Activated CD4-positive, alpha-beta T cell treated with anti-CD3 and anti-CD28 coated beads, Interleukin-2, amount 50 U/mL, for 4 hours (primary cell): ENCODE measurements at regions not wholly inside any gene's neighbourhood (a gene's known extent, or its start where the extent isn't known, plus 50 kb on each side); places are given as distances from the start of the nearest gene placed in this dataset.

ENCODE experiments used
- DNase-seq, 2 experiments: peaks; one replicate each; pipeline ENCODE4 v3.0.0-alpha.2; 2020

DNA sequence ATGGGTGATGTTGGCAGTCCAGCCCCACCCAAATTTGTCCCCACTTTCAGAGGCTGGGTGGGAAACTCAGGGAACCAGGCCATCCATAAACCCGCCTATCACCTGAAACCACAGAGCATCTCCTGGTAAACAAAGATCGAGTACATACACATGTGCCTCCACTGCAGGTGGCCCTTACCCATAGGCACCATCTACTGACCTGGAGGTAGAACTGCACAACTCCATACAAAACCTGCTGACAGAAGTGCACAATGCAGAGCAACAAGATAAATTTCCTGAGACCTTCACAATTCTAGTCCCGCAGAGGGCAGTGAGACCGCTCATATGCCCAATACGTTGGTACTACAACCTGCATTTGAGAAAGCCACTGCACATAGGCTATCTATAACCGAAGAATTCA lies 856.3 kb downstream of the SUCLG1 start:
- no peak for DNase-seq

DNA sequence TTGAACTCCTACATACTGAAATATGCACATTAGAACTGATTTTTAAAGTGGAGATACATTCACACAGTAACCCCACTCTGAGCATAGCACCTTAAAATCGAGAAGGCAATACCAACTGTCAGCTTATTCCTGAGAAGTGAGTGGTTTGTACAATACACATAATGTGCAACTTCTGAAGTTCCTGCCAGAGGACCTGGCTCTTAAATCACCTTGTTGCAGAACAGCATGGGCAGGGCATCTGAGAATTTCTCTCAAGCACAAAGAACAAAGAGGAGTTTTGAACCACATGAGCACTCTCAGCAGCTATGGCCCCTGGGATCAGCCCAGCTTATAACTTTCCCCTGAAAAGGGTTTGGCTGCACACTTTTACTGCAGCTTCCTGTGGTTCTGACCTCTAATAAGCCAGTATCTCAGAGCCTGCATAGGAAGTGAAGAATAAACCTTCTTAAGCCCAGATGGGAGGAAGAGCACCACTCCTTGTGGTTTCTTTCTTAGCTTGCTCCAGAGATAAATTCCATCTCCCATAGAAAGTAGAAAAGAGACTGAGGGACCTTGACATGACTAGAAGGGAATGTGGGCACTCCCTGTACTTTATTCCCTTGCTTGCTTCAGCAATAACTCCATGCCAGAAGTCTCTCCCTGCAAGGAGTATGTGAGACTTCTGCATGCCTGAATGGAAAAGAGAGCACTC lies 862.3 kb downstream of the SUCLG1 start:
- DNase-seq: no peak

DNA sequence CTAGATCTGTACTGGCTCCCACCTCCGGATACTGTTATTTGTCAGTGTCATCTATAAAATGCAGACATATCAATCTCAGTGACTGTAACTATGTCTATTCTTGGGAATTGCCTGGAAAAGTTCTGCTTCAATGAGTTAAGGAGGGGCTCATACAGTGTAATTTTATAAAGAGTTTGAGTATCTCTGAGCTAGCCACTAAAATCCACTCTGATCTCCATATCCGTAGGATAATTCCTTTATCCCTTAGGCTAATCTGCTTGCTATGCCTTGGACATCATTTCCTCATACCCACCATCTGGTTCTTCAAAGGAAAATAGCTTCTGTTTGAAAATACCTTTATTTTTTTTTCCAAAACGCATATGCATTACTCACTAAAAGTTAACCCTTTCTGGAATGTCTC lies 863.2 kb downstream of the SUCLG1 start:
- no peak for DNase-seq

DNA sequence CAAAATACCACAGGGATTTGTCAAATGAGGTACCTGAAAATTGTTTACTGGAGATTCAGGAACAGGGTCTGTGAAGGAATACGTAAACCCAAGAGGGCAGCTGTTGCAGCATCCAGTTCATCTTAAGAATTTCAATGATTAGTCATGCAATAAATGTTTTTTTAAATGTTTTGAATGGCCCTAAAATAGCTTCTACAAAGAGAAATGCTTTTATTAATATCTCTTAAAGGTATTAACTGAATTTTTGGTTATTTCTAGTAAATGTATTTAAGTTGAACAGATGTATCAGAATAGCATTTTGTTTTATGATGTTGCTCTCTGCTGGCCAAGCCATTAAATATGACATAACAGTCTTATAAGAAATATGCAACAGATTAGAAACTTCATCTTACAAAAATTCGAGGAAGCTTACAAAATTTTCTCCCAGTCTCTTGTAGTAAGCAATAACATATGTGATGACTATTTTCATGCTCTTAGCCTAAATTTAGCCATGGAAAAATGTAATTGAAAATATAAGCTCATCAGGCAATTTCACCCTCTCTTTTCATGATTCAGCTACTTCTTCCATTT lies 863.9 kb downstream of the SUCLG1 start:
- no peak for DNase-seq

DNA sequence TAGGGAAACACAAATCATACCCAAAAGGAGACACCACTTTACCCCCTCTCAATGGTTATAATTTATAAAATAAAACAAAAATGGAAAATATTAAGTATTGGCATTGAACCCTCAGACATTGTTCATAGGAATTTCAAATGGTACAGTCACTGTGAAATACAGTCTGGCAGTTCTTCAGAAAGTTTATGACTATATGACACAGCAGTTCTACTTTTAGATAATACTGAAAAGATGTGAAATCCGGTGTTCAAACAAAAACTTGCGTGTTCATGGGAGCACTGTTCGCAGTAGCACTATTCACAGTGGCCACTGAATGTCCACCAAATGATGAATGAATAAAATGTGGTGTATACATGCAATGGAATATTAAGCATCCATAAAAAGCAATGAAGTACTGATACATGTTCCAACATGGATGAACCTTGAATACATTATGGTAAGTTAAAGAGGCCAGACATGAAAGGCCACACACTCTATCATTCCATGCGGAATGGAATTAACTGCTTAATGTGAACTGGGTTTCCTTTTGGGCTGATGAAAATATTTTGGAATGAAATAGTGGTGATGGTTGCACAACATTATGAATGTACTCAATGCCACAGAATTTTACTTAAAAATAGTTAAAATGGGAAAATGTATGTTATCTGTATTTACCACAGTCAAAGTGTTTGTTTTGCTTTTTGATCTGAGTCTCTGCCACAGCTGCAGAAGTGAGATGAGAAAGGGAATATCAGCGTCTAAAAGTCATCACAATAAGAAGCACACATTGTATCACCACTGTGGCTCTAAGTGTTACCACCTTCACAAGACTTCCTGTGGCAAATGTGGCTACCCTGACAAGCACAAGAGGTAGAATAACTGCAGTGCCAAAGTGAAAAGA lies 864.6 kb downstream of the SUCLG1 start:
- DNase-seq: no peak

DNA sequence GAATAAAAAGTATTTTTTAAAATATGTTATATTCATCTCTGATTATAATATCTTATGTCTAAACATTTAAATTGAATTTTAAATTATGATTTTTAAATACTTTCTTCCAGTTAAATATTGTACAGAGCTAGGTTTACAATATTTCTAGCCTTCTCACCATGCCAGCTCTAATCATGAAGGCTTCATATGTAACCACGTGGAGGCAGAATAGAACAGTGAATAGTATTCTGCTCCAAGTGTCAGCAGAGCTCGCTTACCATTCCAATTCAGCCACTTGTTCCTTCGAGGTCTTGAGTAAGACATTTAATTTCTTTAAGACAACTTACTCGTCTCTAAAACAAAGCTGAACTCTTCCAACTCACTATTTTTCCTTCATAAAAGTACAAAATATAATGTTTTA lies 871.8 kb downstream of the SUCLG1 start:
- no peak for DNase-seq

DNA sequence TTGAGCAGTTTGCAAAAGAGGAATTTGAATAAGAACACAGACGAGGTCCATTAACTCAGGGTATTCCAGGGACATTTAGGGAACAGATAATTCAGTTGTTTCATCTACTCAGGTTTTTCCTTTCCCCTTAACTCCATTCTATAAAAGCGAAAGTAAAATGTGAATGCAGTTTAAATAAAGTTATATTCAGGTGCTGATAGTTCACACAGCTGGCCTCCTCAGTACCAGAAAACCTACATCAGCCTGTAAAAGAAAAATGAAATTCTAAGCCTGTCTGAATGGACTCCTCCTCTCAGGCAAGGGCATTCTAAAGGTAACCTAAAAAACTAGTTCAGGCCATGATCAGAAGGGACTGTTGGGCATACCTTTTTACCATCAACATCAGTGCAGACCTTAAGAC lies 873.8 kb downstream of the SUCLG1 start:
- no peak for DNase-seq

DNA sequence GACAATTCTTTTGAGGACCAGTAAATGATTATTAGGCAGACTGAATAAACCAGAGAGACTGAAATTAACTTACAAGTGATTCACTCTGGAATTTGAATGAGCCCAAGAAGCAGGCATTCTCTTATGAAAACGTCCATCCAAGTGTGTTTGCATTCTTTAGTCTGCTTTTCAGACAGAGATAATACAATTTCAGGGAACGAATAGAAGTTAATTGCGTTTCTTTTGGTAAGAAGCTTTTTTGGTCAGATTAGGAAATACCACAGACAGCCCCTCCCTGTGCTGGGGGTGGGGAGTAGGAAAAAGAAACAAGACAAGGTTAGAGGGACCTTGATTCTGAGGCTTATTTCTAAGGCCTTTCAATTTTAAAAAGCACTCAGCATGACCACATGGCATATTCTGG lies 874.4 kb downstream of the SUCLG1 start:
- DNase-seq: no peak

DNA sequence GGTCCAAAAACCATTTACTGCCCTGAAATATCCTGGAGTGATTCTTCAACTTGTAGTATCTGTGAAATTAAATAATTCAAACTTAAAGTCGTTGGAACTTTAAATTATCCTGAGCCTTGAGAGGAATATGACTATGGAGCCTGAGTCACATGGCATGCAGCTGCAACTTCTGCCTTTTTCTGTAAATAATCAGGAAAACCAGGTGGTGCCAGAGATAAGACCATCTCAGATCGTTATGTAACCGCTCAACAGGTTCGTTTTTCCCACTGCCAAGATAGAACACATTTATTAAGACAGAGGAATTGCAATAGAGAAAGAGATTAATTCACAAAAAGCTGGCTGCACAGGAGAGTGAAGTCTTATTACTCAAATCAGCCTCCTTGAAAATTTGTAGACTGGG lies 876.5 kb downstream of the SUCLG1 start:
- no peak for DNase-seq

DNA sequence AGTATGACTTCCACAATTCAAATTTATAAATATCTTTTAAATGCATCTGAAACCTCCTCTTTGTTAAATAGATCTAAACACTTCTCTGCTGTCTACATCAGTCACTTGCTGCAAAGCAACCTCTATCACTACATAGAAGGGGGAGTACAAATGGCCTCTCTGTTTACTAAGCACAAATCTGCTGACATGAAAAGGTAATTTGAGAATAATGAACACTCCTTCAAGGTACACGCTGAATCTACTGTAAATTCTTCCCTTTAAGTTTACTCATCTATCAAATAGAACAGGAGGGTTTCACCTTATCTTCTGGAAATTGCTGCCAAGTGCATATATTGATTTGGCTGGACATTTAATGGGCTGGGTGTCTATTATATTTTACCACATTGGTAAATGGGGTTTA lies 879.6 kb downstream of the SUCLG1 start:
- no peak for DNase-seq

DNA sequence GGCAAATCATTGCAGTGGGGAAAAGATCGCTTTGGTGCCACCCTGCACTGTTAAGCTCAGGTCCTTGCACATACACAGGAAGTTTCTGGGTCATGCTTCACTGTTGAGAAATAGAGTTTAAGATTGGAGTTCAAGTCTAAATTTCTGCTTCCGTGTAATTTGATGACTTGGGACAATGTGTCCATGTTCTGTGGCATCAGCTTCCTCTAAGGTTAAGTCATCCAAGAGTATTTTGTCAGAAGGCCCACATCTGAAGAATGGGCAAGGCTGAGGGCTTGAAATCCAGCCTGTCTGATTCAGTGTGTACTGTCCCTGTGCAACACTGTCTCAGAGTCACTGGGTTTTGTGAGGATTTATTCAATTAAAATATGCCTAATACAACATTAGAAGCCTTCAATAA lies 880.7 kb downstream of the SUCLG1 start:
- DNase-seq: no peak

DNA sequence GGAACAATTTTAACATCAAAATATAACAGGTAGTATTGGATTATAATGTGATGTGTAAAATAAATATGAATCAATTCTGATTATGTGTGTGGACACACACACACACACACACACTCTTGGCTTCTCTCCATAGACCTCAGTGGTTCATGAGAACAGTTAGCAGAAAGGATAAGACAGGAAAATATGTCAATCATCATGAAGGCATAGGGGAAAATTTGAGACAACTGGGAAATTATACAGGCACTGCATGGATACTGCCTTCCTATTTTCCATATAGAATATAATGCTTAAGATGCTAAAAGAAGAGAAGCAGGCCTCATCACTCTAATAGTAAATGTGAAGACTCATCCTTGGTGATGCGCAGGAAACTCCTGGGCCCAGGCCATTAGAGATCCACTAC lies 884.5 kb downstream of the SUCLG1 start:
- DNase-seq: no peak

DNA sequence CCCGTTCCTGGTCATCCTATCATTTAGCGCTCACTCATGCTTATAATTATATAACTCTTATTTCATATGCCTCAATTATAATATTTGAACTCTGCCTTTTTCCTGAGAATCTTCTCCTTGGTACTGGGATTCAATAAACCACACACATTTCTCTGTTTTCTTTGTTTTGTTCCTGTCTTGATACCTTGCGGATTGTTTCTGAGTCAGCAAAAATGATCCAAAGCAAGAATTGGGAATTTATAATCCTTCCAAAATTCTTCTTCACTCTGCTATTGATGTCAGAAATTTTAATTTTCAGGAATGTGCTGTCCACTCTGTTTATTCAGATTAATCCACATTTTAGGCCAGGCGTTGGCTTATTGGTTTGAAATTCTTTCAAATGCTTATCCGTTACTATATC lies 886.0 kb downstream of the SUCLG1 start:
- DNase-seq: no peak

DNA sequence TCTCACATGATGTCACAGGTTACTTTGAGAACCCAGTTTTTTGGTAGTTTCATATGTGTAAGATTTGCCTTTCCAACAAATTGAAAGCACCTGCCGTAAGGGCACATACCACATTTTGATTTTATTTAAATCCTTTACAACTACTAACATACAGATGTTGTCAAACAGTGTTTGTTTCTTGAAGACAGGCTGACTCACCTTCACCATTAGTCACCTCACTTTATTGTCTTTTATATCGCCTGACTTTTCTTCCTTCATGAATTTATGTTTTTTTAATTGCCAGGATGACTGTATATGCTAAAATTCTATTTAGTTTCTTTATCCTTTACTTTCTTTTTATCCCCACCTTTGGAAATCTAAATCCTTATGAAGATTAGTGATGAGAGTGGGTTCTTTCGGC lies 886.7 kb downstream of the SUCLG1 start:
- no peak for DNase-seq

DNA sequence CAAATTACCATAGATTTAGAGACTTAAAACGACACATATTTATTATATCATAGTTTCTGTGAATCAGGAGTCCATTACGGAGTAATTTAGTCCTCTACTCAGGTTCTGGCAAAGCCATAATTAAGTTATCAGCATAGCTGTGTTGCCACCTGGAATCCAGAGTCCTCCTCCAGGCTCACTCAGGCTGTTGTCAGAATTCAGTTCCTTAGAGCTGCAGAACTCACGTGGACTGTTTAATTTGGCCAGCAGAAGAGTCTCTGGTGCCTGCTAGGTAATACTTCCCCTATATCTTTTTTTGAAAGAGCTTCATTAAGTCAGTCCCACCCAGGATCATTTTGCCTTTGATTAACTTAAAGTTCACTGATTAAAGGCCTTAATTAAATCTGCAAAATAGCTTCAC lies 891.5 kb downstream of the SUCLG1 start:
- no peak for DNase-seq

DNA sequence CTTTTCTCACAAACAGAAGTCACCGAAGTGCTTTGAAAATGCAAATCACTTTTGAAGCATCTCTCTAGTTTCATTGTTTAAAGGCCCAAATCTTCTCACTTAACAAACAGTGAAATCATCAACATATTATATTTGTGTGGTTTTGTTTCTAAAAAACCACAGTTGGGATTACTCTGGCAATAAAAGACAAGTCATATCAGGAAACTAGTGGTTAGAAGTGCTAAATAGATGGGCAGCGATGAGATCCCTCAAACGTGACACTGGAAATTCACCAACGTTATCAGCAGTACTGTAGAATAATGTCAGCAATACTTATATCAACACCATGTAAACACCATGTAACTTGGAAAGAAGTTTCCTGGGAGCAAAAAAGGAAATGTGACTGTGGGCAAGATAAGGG lies 893.5 kb downstream of the SUCLG1 start:
- DNase-seq: no peak

DNA sequence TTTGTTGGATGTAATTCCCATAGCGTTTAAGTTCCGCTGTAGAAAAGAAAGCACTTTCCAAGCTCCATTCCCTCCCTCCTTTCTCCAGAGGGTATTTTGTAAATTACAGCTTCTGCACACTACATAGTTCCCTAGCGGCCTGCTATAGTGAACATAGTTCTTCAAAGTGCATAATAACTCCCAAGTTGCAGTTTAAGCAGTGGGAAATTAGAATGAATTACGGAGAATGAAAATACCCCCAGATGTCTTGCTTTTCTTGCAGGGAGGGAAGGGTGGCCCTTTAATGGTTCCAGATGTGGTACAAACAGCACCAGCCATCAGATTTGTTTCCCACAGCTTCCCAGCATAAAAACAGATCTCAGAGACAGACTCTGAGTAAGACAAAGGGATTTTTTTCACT lies 893.9 kb downstream of the SUCLG1 start:
- no peak for DNase-seq

DNA sequence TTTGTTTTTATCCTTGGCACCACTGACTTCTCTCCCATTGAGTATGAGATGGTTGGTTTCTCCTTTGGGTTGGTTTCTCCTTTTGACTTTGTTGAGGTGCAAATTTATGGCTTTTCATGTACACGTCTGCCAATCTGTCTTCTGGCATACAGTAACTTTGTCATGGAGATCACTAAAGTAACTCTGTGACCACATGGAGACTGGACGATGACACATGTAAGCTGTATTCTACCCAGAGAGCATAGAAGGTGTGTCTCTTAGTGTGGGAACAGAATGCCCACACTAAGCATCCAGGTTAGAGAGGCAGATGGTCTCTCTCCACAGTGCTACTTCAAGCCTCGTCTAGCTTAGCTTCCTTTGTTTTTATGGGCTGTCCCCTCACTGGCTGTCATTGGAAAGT lies 897.5 kb downstream of the SUCLG1 start:
- DNase-seq: no peak

DNA sequence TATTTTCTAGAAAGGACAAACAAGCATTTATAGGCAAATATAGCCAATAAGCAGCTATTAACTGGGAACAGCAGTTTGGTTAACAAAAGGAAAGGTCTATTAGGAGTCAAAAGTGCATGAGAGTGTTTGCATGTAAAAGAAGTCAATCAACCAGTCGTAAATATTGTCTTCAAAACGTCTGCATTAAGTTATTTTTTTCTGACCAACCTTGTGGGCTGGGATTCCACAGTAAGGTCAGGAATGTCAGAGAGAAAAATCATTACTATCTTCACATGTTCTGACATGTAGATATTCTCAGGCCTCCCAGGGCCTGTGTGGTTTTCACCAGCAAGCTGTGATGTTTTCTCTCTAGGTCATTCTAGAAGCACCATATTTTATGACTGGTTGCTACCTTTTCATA lies 922.5 kb downstream of the SUCLG1 start:
- DNase-seq: no peak

DNA sequence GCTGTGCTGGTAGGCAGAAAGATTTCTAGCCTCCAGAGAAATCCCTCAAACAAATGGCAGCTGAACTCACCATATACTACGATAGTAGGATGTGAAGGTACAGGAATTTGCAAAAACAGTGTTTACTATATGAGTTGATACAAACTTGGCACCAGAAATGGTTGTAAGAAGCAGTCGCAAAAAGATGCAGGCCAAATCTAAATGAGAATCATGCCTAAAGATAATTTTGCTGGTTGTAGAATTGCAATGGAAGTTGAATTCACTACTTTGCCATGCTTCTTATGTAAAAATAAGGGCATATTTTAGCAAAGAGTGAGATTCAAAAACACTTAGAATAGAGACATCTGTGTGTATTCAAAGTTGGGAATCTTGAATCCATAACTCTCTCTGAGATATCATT lies 924.7 kb downstream of the SUCLG1 start:
- no peak for DNase-seq

DNA sequence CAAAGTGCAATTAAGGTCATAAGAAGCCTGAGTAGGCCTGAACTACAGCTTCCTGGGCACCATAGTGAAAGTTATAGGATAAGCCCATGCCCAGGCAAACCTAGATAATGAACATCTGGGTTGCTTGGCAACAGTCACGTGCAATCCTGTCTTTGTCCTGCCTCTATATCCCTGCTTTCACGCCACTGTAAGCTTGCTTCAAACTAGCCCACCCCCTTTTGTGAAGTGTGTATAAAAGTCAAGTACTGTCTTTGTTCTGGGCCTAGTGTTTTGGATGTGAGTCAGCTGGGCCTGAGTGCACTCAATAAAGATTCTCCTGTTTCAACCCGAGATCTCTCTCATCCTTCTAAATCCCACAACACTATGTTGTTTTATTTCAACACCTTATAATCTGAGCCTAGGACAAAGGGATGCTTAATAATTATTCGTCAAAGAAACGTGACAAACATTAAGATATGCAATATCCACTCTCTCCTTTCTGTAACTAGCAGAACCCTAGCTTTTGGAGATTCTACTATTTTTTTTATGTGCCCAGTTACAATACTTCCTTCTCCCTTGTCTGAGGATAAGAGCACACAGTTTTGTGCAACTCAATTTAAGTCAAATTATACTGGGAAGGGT lies 927.8 kb downstream of the SUCLG1 start:
- DNase-seq: no peak

DNA sequence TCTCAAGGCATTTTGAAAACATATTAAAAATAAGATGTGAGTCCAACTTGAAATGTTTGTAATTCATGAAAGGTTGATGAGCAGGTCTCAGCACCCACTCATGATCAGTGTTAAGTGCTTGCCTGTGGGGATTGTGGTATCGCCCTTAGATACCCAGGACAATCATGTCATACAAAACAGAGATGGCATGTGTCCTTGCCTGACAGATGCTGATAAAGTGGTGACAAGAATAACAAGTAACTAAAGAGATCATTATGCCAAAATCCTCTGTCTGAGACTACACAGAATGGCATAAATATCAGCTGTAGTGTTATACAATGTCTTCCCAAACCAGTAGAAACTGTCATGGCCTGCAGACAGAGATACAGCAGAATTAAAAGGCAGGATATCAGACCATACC lies 930.3 kb downstream of the SUCLG1 start:
- no peak for DNase-seq

DNA sequence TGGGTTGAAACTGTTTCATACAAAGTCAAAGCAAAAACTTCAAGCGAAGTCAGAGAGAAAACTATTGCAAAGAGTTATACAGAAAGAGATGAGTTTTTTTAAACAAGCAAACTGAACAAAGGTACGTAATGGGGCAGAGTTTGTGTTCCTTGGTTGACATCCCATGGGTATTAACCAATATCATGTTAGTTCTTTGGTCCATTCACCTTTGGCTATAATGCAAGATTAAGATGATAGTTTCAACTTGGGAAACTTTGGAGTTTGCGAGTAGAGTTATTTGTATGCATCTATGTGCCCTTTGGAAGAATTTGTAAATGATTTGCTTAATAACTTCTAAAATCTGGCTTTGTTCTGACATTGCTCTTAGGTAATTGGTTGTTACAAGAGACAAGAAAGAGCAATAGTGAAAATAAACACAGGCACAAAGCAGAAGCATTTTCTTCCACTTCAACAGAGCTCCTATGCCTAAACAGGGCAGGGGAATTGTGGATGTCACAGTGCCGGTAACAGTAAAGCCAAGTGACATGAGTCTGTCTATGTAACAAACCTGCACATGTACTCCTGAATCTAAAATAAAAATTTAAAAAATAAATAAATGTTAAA lies 936.1 kb downstream of the SUCLG1 start:
- DNase-seq: no peak
